Ishikawa (cell line): ENCODE measurements at regions not wholly inside any gene's neighbourhood (a gene's known extent, or its start where the extent isn't known, plus 50 kb on each side); places are given as distances from the start of the nearest gene placed in this dataset.

Experiments used
- CEBPB ChIP-seq: IDR thresholded peaks from 2 replicates; pipeline ENCODE4 v1.6.1; 2012
- CREB1 ChIP-seq: IDR thresholded peaks from 2 replicates; pipeline ENCODE4 v1.6.1; 2012; ENCODE audit warnings: low read depth
- EGR1 ChIP-seq: IDR thresholded peaks from 2 replicates; pipeline ENCODE4 v1.6.1; 2012
- EP300 ChIP-seq: IDR thresholded peaks from 2 replicates; pipeline ENCODE4 v1.6.1; 2012; ENCODE audit warnings: borderline replicate concordance
- RAD21 ChIP-seq: IDR thresholded peaks from 2 replicates; pipeline ENCODE4 v1.6.1; 2012; ENCODE audit warnings: low read depth
- REST ChIP-seq: IDR thresholded peaks from 2 replicates; pipeline ENCODE4 v1.6.1; 2012; ENCODE audit warnings: low read depth, mild to moderate bottlenecking
- TAF1 ChIP-seq: IDR thresholded peaks from 2 replicates; pipeline ENCODE4 v1.6.1; 2012; ENCODE audit warnings: low read depth, mild to moderate bottlenecking
- TEAD4 ChIP-seq: IDR thresholded peaks from 2 replicates; pipeline ENCODE4 v1.6.1; 2012
- YY1 ChIP-seq: IDR thresholded peaks from 2 replicates; pipeline ENCODE4 v1.6.1; 2012; ENCODE audit warnings: low read depth
- ZBTB7A ChIP-seq: IDR thresholded peaks from 2 replicates; pipeline ENCODE4 v1.6.1; 2012; ENCODE audit warnings: low read depth

GRCh38 chr5:143691287-143691944, 120.5 kb upstream of the HMHB1 start:
- TF ChIP-seq EP300 (no peak), EGR1 (no peak), CREB1 (no peak), CEBPB (no peak), ZBTB7A (no peak), TEAD4 (no peak), REST (no peak), YY1 (no peak), RAD21 (no peak), TAF1 (no peak)
